H1 (cell line): ENCODE measurements at regions not wholly inside any gene's neighbourhood (a gene's known extent, or its start where the extent isn't known, plus 50 kb on each side); places are given as distances from the start of the nearest gene placed in this dataset.

Experiments
- CTCF ChIA-PET: fragments of 300-600 bp; sonication (Branson Sonifier 250); formaldehyde crosslinking; loops from one replicate; lab custom pipeline; 2021; ENCODE audit not compliant: partially characterized antibody; lab: Charles Lee
- POLR2A ChIA-PET: fragments of 300-600 bp; sonication (Branson Sonifier 250); formaldehyde crosslinking; loops from one replicate; lab custom pipeline; 2021; ENCODE audit warnings: inconsistent platforms; ENCODE audit not compliant: partially characterized antibody; lab: Charles Lee
- DNase-seq, 2 experiments: peaks; one replicate each; pipeline versions ENCODE4 v3.0.0 to v3.0.0-alpha.2; 2010 to 2022; ENCODE audit warnings: low spot score in 2 of 2, low read depth in 1 of 2, mixed read lengths in 1 of 2
- FAIRE-seq: peaks from 2 replicates; lab custom pipeline; 2011; peaks lifted over from hg19 to GRCh38; lab: Jason Lieb, UNC
- H2AFZ ChIP-seq: 2 replicates; pipeline ENCODE4 v1.8.1; 2012; ENCODE audit warnings: low read length, inconsistent platforms
- H2AK5ac ChIP-seq: 2 replicates; pipeline ENCODE4 v1.6.1; 2013; ENCODE audit warnings: low read depth, low read length
- H2BK120ac ChIP-seq: replicated peaks from 2 replicates; pipeline ENCODE3; 2013; ENCODE audit warnings: low read depth, low read length, inconsistent platforms
- H2BK12ac ChIP-seq: 2 replicates; pipeline ENCODE4 v1.6.1; 2013; ENCODE audit warnings: low read depth, low read length
- H2BK15ac ChIP-seq: 2 replicates; pipeline ENCODE4 v1.6.1; 2013; ENCODE audit warnings: low read length
- H2BK20ac ChIP-seq: 2 replicates; pipeline ENCODE4 v1.6.1; 2013; ENCODE audit warnings: low read length
- H2BK5ac ChIP-seq: 2 replicates; pipeline ENCODE4 v1.6.1; 2013; ENCODE audit warnings: low read depth, low read length
- H3K14ac ChIP-seq: 2 replicates; pipeline ENCODE4 v1.6.1; 2013; ENCODE audit warnings: inconsistent platforms; ENCODE audit not compliant: insufficient read length
- H3K18ac ChIP-seq: 2 replicates; pipeline ENCODE4 v1.6.1; 2013; ENCODE audit warnings: low read length; ENCODE audit errors: extremely low read depth
- H3K23ac ChIP-seq: 2 replicates; pipeline ENCODE4 v1.6.1; 2013; ENCODE audit warnings: inconsistent platforms; ENCODE audit not compliant: insufficient read length
- H3K23me2 ChIP-seq: 2 replicates; pipeline ENCODE4 v1.6.1; 2013; ENCODE audit warnings: low read depth, low read length
- H3K27ac ChIP-seq: 2 replicates; pipeline ENCODE4 v1.6.1; 2011; ENCODE audit warnings: low read depth, low read length, inconsistent platforms
- H3K27me3 ChIP-seq, 4 experiments: replicated peaks in 1 of 4; 1 replicate in 1 of 4; 2 replicates in 3 of 4; pipeline versions ENCODE4 v1.6.1 to v1.8.1; 2011 to 2013; ENCODE audit warnings: low read length in 3 of 4, mild to moderate bottlenecking in 3 of 4, inconsistent platforms in 2 of 4, mixed read lengths in 2 of 4, moderate library complexity in 1 of 4; ENCODE audit not compliant: control insufficient read depth in 3 of 4, insufficient read depth in 3 of 4; ENCODE audit errors: extremely low read depth in 1 of 4
- H3K36me3 ChIP-seq, 4 experiments: 2 replicates each; pipeline versions ENCODE4 v1.6.1 to v1.8.1; 2011 to 2013; ENCODE audit warnings: mild to moderate bottlenecking in 4 of 4, low read length in 3 of 4, moderate library complexity in 2 of 4, control low read depth in 1 of 4, inconsistent platforms in 1 of 4; ENCODE audit not compliant: insufficient read depth in 4 of 4, control insufficient read depth in 2 of 4
- H3K4ac ChIP-seq: replicated peaks from 2 replicates; pipeline ENCODE3; 2013; ENCODE audit warnings: low read length, low read depth, mixed read lengths, inconsistent platforms; ENCODE audit not compliant: insufficient read length
- H3K4me1 ChIP-seq, 4 experiments: replicated peaks in 1 of 4; 1 replicate in 1 of 4; 2 replicates in 3 of 4; pipeline versions ENCODE4 v1.6.1 to v1.8.1; 2011 to 2013; ENCODE audit warnings: low read length in 3 of 4, inconsistent platforms in 2 of 4, mixed read lengths in 1 of 4; ENCODE audit not compliant: insufficient read depth in 4 of 4, control insufficient read depth in 3 of 4
- H3K4me2 ChIP-seq, 2 experiments: 2 replicates each; pipeline versions ENCODE4 v1.6.1 to v1.8.1; 2011 to 2013; ENCODE audit warnings: low read depth in 2 of 2, low read length in 2 of 2, control low read depth in 1 of 2, inconsistent platforms in 1 of 2, mild to moderate bottlenecking in 1 of 2; ENCODE audit not compliant: insufficient read depth in 1 of 2
- H3K4me3 ChIP-seq, 4 experiments: fragments of 200-600, 300-600 bp in 1 of 4; sonication (generic), shearing (Covaris generic), sonication (Bioruptor Twin) in 1 of 4; 2 replicates each; pipeline versions ENCODE4 v1.5.1 to v1.8.1; 2011 to 2016; ENCODE audit warnings: low read length in 4 of 4, low read depth in 3 of 4, control low read depth in 2 of 4, inconsistent platforms in 2 of 4, mild to moderate bottlenecking in 2 of 4, mixed read lengths in 1 of 4, moderate library complexity in 1 of 4; ENCODE audit not compliant: insufficient read depth in 2 of 4; ENCODE audit errors: extremely low read depth in 1 of 4
- H3K56ac ChIP-seq: replicated peaks from 2 replicates; pipeline ENCODE3; 2013; ENCODE audit warnings: low read depth, mild to moderate bottlenecking, mixed read lengths, low read length, inconsistent platforms; ENCODE audit not compliant: insufficient read length
- H3K79me1 ChIP-seq: 2 replicates; pipeline ENCODE4 v1.6.1; 2013; ENCODE audit warnings: low read depth, low read length, control low read depth
- H3K79me2 ChIP-seq, 2 experiments: 2 replicates each; pipeline versions ENCODE4 v1.6.1 to v1.8.1; 2012 to 2013; ENCODE audit warnings: low read length in 2 of 2, mild to moderate bottlenecking in 2 of 2, inconsistent platforms in 1 of 2; ENCODE audit not compliant: insufficient read depth in 2 of 2, control insufficient read depth in 1 of 2
- H3K9ac ChIP-seq, 4 experiments: replicated peaks in 1 of 4; 1 replicate in 1 of 4; 2 replicates in 3 of 4; pipeline versions ENCODE4 v1.6.1 to v1.8.1; 2011 to 2013; ENCODE audit warnings: low read depth in 3 of 4, low read length in 3 of 4, control low read depth in 2 of 4, mild to moderate bottlenecking in 2 of 4, moderate library complexity in 2 of 4, inconsistent platforms in 1 of 4; ENCODE audit errors: extremely low read depth in 1 of 4
- H3K9me3 ChIP-seq, 2 experiments: 2 replicates each; pipeline versions ENCODE4 v1.6.1 to v1.8.1; 2012 to 2013; ENCODE audit warnings: mild to moderate bottlenecking in 2 of 2, moderate library complexity in 2 of 2, control low read depth in 1 of 2, inconsistent platforms in 1 of 2, low read depth in 1 of 2, low read length in 1 of 2, mixed read lengths in 1 of 2; ENCODE audit not compliant: insufficient read depth in 2 of 2
- H4K20me1 ChIP-seq, 2 experiments: replicated peaks in 1 of 2; 2 replicates each; pipeline versions ENCODE3 to v1.8.1; 2011 to 2013; ENCODE audit warnings: inconsistent platforms in 2 of 2, low read length in 2 of 2, mild to moderate bottlenecking in 1 of 2; ENCODE audit not compliant: insufficient read depth in 2 of 2, control insufficient read depth in 1 of 2
- H4K5ac ChIP-seq: 2 replicates; pipeline ENCODE4 v1.6.1; 2013; ENCODE audit warnings: low read length, low read depth, mixed read lengths, inconsistent platforms; ENCODE audit not compliant: insufficient read length
- H4K8ac ChIP-seq: 2 replicates; pipeline ENCODE4 v1.8.0; 2013; ENCODE audit warnings: mild to moderate bottlenecking, moderate library complexity, low read length, inconsistent platforms; ENCODE audit not compliant: insufficient read depth; ENCODE audit errors: extremely low read depth
- H4K91ac ChIP-seq: replicated peaks from 2 replicates; pipeline ENCODE3; 2013; ENCODE audit warnings: low read length, mixed read lengths, inconsistent platforms; ENCODE audit not compliant: insufficient read length
- CREB1 ChIP-seq: IDR thresholded peaks from 2 replicates; pipeline ENCODE4 v1.6.1; 2012; ENCODE audit warnings: inconsistent platforms
- CTCF ChIP-seq, 3 experiments: IDR thresholded peaks; 1 replicate in 2 of 3; 2 replicates in 1 of 3; pipeline versions ENCODE4 v1.5.1 to v1.6.1; 2011; ENCODE audit warnings: low read length in 3 of 3, mild to moderate bottlenecking in 3 of 3, inconsistent platforms in 2 of 3, low read depth in 1 of 3, moderate library complexity in 1 of 3; ENCODE audit not compliant: insufficient read depth in 1 of 3; ENCODE audit errors: control extremely low read depth in 1 of 3
- E2F6 ChIP-seq: IDR thresholded peaks from 2 replicates; pipeline ENCODE4 v1.6.1; 2012; ENCODE audit warnings: inconsistent platforms
- GTF2F1 ChIP-seq: IDR thresholded peaks from 2 replicates; pipeline ENCODE4 v1.6.1; 2012; ENCODE audit warnings: low read depth, low read length, improper control_type of control experiment, borderline replicate concordance
- HDAC2 ChIP-seq, 2 experiments: fragments of 300-600 bp in 1 of 2; sonication (generic) in 1 of 2; IDR thresholded peaks; 2 replicates each; pipeline ENCODE4 v1.6.1; 2011 to 2012; ENCODE audit warnings: low read depth in 2 of 2, low read length in 2 of 2, mild to moderate bottlenecking in 2 of 2, moderate library complexity in 2 of 2, borderline replicate concordance in 1 of 2, inconsistent platforms in 1 of 2
- KDM5A ChIP-seq: fragments of 200-600 bp; IDR thresholded peaks from 2 replicates; pipeline ENCODE4 v1.7.1; 2012; ENCODE audit warnings: mild to moderate bottlenecking, low read length, inconsistent platforms, mixed read lengths
- NANOG ChIP-seq: IDR thresholded peaks from 2 replicates; pipeline ENCODE4 v1.6.1; 2011; ENCODE audit warnings: low read length, low read depth, mild to moderate bottlenecking, inconsistent platforms; ENCODE audit not compliant: insufficient read depth, poor library complexity, severe bottlenecking
- RFX5 ChIP-seq: IDR thresholded peaks from 2 replicates; pipeline ENCODE4 v1.6.1; 2011; ENCODE audit warnings: low read depth, low read length, improper control_type of control experiment, borderline replicate concordance
- SP2 ChIP-seq: IDR thresholded peaks from 2 replicates; pipeline ENCODE4 v1.6.1; 2012; ENCODE audit warnings: mild to moderate bottlenecking, low read length, inconsistent platforms
- TAF1 ChIP-seq: IDR thresholded peaks from 2 replicates; pipeline ENCODE4 v1.6.1; 2011; ENCODE audit warnings: mild to moderate bottlenecking, low read depth, low read length
- YY1 ChIP-seq: IDR thresholded peaks from 2 replicates; pipeline ENCODE4 v1.6.1; 2011; ENCODE audit warnings: low read depth, mild to moderate bottlenecking, low read length
- WGBS, 2 experiments: shearing (Covaris generic) in 1 of 2; methylation state at CpG; one replicate each; pipeline versions ENCODE4 v1.1.6 to v1.1.7; 2013 to 2015; ENCODE audit warnings: low lambda C conversion rate in 2 of 2, mixed read lengths in 2 of 2, inconsistent platforms in 1 of 2, low coverage in 1 of 2, missing lambda C conversion rate in 1 of 2; ENCODE audit not compliant: insufficient replicate concordance in 2 of 2, insufficient coverage in 1 of 2, insufficient read length in 1 of 2; ENCODE audit errors: extremely low coverage in 1 of 2, missing lambda C conversion rate in 1 of 2; 5-methylcytosine and 5-hydroxymethylcytosine counted together

GRCh38 chr2:121007490-121007853, 271.8 kb downstream of the GLI2 start:
- Histone ChIP-seq H3K4me1 (peaks cover 3 to 6% (median 5%) of the 10 kb centered on the region in 4 experiments), H4K5ac (no peak overlapping the region), H2BK12ac (no peak overlapping the region), H2BK15ac (no peak overlapping the region), H3K56ac (no peak overlapping the region), H3K4me3 (no peak overlapping the region), H3K79me1 (no peaks in the 10 kb centered on the region), H2AFZ (no peak overlapping the region), H3K4ac (no peak overlapping the region), H3K27ac (no peak overlapping the region), H3K36me3 (no peaks in the 10 kb centered on the region), H3K9me3 (0 out of 4 replicates have a peak, but pooled peaks cover 2 to 3% of the 10 kb centered on the region in 2 experiments), H4K91ac (no peak overlapping the region), H3K14ac (no peak overlapping the region), H3K79me2 (no peaks in the 10 kb centered on the region), H3K23ac (no peak overlapping the region), H3K4me2 (no peak overlapping the region), H3K27me3 (peaks cover 0 to 4% (median 1%) of the 10 kb centered on the region in 4 experiments; a peak in 3 of 7 replicates), H2AK5ac (no peak overlapping the region), H2BK5ac (no peak overlapping the region), H2BK120ac (no peak overlapping the region), H3K9ac (no peak overlapping the region), H3K23me2 (no peaks in the 10 kb centered on the region), H4K20me1 (no peaks in the 10 kb centered on the region), H4K8ac (no peak overlapping the region), H2BK20ac (no peak overlapping the region), H3K18ac (no peak overlapping the region)
- WGBS, 2 experiments: 83% methylated on average over 2 of the region's 2 CpGs; no CpG with 5 or more reads in 1 of the 2 experiments
- DNase-seq (no peak), FAIRE-seq (no peak)
- CTCF ChIA-PET: interaction anchor here (0.9 to 4.5 kb wide), 5 partner anchors 8 to 202 kb away, joined by 3 to 16 read pairs (median 3); no protein-coding TSS in a partner anchor
- POLR2A ChIA-PET: interaction anchor here (1.3 kb wide), 1 partner anchor 68 kb away, joined by 7 read pairs; no protein-coding TSS in a partner anchor
- TF ChIP-seq RFX5 (no peak), E2F6 (no peak), HDAC2 (IDR thresholded peaks at IDR 0.05; ENCODE audit: borderline replicate concordance in 1 of 2, low read depth in 2 of 2, low read length in 2 of 2) (no peak), CREB1 (no peak), YY1 (no peak), KDM5A (no peak), TAF1 (no peak), CTCF (IDR thresholded peaks at IDR 0.05; ENCODE audit: control extremely low read depth in 1 of 3, insufficient read depth in 1 of 3, low read depth in 1 of 3, low read length in 3 of 3) (no peak), SP2 (no peak), NANOG (no peak), GTF2F1 (no peak)
